ENCODE measurements at regions not wholly inside any gene's neighbourhood (a gene's known extent, or its start where the extent isn't known, plus 50 kb on each side); places are given as distances from the start of the nearest gene placed in this dataset.
"Not testable (repeated sequence)": the region's sequence is repeated elsewhere in the genome, so short reads cannot be mapped to it uniquely, and the experiment has no call there.

GRCh38 chr7:6991169-6991611 lies 165.1 kb upstream of the CCZ1B start:
- peak; percentile 31 for DNase-seq

DNA sequence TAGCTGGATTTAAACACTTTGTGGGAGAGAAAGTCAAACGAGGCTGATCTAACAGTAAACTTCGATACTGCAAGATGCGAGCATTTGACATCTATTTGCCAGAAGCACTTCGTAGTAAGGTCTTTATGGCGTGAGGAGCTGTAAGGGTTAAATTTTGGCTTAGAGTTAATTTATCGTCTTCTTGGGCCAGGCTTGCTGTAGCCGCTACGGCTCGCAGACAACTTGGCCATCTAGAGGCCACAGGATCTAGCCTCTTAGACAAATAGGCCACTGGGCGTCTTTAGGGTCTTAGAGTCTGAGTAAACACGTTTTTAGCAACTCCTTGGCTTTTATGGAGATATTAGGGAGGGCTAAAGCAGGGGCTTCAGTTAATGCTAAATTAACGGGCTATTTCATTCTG lies 165.6 kb upstream of the CCZ1B start:
- not testable (repeated sequence) for DNase-seq

GRCh38 chr7:6992133-6992532 lies 166.1 kb upstream of the CCZ1B start:
- not testable (repeated sequence) for DNase-seq

DNA sequence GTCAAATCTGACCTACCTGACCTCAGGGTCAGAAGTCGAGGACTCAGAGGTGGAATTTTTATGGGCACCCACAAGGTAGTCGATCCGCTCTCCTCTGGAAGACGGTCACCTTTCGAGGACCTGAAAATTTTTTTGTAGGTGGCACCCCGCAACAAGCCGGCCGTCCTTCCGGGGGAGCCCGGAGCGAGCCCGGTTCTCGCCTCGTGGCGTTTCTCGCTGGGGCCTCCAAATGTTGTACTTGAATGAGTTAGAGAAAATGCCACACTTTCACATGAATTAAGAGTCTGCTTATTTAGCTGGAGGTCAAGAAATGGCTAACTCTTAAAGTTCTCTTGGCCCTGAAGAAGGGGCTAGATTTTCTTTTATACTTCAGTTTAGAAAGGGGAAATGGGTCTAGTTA lies 169.0 kb upstream of the CCZ1B start:
- DNase-seq: not testable (repeated sequence)

- not testable (repeated sequence) for DNase-seq
Measured at GRCh38 chr7:6995493-6996289, 169.6 kb upstream of the CCZ1B start.

DNA sequence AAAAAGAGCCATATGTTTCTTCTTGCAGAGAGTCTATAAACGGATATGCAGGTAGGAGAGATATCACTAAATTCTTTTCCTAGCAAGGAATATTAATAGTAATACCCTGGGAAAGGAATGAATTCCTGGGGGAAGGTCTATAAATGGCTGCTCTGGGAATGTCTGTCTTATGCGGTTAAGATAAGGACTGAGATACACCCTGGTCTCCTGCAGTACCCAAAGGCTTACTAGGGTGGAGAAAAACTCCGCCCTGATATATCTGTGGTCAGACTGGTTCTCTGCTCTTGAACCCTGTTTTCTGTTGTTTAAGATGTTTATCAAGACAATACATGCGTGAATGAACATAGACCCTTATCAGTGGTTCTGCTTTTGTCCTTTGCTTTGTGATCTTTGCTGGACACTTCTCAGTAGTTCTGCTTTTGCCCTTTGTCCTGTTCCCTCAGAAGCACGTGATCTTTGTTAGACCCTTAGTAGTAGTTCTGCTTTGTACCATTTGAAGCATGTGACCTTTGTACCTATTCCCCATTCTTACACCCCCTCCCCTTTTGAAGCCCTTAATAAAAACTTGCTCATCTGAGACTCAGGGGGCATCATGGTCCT lies 173.1 kb upstream of the CCZ1B start:
- not testable (repeated sequence) for DNase-seq

DNA sequence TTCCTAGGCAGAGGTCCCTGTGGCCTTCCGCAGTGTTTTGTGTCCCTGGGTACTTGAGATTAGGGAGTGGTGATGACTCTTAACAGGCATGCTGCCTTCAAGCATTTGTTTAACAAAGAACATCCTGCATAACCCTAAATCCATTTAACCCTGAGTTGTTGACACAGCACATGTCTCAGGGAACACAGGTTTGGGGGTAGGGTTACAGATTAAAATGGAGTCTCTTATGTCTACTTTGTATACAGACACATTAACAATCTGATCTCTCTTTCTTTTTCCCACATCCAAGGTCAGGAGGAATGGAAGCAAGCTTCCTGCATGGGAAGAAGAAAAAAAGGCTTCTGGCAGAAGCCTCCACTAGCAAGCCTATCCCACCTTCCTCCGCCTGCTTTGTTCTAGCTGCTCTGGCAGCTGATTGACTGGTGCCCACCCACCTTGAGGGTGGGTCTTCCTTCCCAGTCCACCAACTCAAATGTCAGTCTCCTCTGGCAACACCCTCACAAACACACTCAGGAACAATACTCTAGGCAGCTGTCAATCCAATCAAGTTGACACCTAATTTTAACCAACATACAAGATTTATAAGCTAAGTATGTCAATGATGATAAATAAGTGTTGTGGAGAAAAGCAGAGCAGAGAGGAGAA lies 176.5 kb upstream of the CCZ1B start:
- no peak for DNase-seq

DNA sequence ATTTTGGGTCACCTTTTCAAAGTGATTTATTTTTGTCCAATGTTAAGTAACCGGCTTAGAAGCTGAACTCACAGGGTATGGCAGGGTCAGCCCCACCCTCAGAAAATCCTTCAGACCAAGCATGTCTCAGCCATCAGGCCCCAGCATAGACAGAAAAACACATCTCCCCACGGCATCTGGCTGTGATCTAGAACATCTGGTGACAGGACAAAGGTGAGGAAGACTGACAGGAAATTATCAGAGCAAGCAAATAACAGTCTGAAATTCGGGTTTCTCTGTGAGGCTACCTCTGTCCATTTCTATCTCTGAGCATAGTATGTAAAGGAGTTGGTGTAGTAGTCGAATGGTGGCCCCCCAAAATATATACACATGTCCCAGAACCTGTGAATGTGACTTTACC lies 177.0 kb upstream of the C1GALT1 start:
- DNase-seq: no peak

DNA sequence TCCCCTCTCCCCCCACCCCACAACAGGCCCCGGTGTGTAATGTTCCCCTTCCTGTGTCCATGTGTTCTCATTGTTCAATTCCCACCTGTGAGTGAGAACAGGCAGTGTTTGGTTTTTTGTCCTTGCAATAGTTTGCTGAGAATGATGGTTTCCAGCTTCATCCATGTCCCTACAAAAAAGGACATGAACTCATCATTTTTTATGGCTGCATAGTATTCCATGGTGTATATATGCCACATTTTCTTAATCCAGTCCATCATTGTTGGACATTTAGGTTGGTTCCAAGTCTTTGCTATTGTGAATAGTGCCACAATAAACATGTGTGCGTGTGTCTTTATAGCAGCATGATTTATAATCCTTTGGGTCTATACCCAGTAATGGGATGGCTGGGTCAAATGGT lies 176.4 kb upstream of the C1GALT1 start:
- DNase-seq: not testable (repeated sequence)

GRCh38 chr7:7011241-7011640 lies 171.1 kb upstream of the C1GALT1 start:
- not testable (repeated sequence) for DNase-seq

GRCh38 chr7:7011751-7012150 lies 170.6 kb upstream of the C1GALT1 start:
- DNase-seq: not testable (repeated sequence)

GRCh38 chr7:7014827-7015595 lies 167.3 kb upstream of the C1GALT1 start:
- no peak for DNase-seq

DNA sequence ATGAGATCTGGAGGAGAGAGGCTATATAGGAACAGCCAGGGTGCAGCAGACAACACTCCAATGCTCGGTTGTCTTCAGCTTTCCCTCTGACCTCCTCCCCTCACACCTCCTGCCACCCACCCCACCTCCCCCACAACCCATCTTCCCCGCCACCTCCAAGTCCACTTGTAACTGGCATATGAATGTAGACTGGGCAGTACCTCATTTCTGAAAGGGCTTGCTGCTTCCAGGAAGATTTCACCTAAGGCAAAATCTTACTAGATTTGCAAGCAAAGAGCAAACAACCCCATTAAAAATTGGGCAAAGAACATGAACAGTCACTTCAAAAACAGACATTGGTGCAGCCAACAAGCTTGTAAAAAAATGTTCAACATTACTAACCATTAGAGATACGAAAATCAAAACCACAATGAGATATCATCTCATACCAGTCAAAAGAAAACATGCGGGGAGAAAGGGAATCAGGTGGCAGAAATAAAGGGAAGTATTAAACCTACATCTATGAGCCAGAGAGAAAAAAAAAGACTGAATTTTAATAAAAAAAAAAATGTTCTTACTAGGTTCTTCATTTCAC lies 164.6 kb upstream of the C1GALT1 start:
- no peak for DNase-seq

DNA sequence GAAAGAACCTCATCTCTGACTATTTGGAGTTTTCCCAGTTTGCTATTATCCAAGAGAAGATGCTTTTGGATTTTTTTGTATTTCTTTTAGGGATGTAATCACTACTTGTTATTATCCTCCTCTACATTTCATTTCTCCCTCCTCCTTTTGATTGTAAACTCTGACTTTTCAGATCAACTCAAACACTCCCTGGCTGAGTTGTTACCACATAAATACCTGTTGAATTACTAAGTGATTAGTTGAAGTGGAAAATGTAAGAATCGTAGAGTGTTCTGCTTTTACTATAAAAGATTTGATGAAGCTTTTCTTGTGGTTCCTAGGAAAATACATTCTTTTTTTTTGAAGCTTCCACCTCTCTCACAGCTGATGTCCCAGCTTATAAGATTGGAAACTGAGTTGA lies 164.1 kb upstream of the C1GALT1 start:
- DNase-seq: no peak

DNA sequence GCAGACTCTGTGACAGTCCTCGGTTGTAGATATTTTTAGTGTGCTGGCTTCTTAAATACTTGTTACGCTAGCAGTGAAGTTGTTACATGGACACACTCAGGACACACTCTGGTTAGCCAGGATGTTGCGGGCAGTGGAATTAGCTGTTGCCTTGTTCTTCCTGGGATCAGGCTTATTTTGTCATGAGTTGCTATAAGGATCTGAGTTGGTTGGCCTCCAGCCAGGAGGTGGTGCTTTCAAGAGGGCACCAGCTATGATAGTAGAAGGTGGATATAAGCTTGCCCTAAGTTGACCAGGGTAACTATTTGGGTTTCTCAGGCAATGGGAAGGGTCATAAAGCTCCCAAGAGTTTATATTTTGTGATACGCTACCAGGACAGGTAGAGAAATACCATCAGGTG lies 150.1 kb upstream of the C1GALT1 start:
- no peak for DNase-seq

GRCh38 chr7:7035851-7036250 lies 146.5 kb upstream of the C1GALT1 start:
- no peak for DNase-seq

GRCh38 chr7:7042286-7042893 lies 140.0 kb upstream of the C1GALT1 start:
- not testable (repeated sequence) for DNase-seq

GRCh38 chr7:7044806-7045205 lies 137.5 kb upstream of the C1GALT1 start:
- DNase-seq: no peak

GRCh38 chr7:7048213-7048612 lies 134.1 kb upstream of the C1GALT1 start:
- no peak for DNase-seq

- DNase-seq: no peak
Measured at GRCh38 chr7:7051206-7051877, 131.0 kb upstream of the C1GALT1 start.

DNA sequence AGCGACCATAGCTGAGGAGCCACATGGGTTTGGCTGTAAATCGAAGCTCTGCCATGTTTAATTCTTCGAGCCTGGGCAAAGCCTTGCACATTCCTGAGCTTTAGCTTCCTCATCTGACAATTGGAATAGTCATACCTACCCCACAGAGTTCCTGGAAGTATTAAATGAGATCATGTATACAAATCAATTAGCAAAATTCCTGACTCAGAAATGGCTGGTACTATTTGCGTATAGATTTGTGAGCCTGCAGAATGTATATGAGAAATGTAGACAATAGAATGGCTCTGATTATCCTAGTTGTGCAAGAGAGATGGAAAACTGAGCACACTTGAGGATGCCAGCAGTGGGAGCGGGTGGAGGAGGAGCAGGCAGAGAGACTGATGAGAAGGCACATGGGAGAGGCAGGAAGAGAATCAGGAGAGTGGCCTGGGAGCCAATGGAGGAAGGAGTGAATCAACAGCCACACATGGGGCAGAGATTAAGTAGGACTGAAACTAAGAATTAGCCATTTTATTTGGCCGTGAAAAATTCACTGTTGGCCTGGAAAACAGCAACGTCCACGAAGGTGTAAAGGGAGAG lies 128.0 kb upstream of the C1GALT1 start:
- no peak for DNase-seq

All from right kidney (tissue), 1 donor.